Upper lobe of left lung (tissue), 4 donors: ENCODE measurements at regions not wholly inside any gene's neighbourhood (a gene's known extent, or its start where the extent isn't known, plus 50 kb on each side); places are given as distances from the start of the nearest gene placed in this dataset.

Source experiments
- CTCF ChIP-seq, 6 experiments: fragments of 450-650 bp in 4 of 6; fragments of 200-600 bp in 2 of 6; sonication (generic) in 2 of 6; IDR thresholded peaks; one replicate each; pipeline ENCODE4 v1.5.1; 2016 to 2019; ENCODE audit warnings: antibody characterized with exemption in 6 of 6
- EP300 ChIP-seq, 4 donors: sonication (generic); formaldehyde crosslinking; IDR thresholded peaks; one replicate each; pipeline ENCODE4 v1.5.1; 2017; ENCODE audit warnings: antibody characterized with exemption in 4 of 4, control low read depth in 2 of 4
- POLR2A ChIP-seq, 4 donors: fragments of 450-650 bp; IDR thresholded peaks; one replicate each; pipeline ENCODE4 v1.5.1; 2016 to 2017; ENCODE audit warnings: antibody characterized with exemption in 4 of 4, mild to moderate bottlenecking in 2 of 4
- POLR2AphosphoS5 ChIP-seq, 2 donors: sonication (generic); formaldehyde crosslinking; IDR thresholded peaks; one replicate each; pipeline ENCODE4 v1.5.1; 2017; ENCODE audit warnings: antibody characterized with exemption in 2 of 2

GRCh38 chr6:126718600-126719327 is 378.8 kb downstream of the CENPW start:
- no peak for TF ChIP-seq CTCF (IDR thresholded peaks at IDR 0.05)
- no peak for TF ChIP-seq POLR2AphosphoS5 (IDR thresholded peaks at IDR 0.05)
- TF ChIP-seq EP300 (IDR thresholded peaks at IDR 0.05), result no peak
- no peak for TF ChIP-seq POLR2A (IDR thresholded peaks at IDR 0.05)
